Suppressor macrophage treated with lipopolysaccharide for 4 hours (primary cell): ENCODE measurements at regions not wholly inside any gene's neighbourhood (a gene's known extent, or its start where the extent isn't known, plus 50 kb on each side); places are given as distances from the start of the nearest gene placed in this dataset.

Source experiments
- DNase-seq: peaks from one replicate; pipeline ENCODE4 v3.0.0-alpha.2; 2020

DNA sequence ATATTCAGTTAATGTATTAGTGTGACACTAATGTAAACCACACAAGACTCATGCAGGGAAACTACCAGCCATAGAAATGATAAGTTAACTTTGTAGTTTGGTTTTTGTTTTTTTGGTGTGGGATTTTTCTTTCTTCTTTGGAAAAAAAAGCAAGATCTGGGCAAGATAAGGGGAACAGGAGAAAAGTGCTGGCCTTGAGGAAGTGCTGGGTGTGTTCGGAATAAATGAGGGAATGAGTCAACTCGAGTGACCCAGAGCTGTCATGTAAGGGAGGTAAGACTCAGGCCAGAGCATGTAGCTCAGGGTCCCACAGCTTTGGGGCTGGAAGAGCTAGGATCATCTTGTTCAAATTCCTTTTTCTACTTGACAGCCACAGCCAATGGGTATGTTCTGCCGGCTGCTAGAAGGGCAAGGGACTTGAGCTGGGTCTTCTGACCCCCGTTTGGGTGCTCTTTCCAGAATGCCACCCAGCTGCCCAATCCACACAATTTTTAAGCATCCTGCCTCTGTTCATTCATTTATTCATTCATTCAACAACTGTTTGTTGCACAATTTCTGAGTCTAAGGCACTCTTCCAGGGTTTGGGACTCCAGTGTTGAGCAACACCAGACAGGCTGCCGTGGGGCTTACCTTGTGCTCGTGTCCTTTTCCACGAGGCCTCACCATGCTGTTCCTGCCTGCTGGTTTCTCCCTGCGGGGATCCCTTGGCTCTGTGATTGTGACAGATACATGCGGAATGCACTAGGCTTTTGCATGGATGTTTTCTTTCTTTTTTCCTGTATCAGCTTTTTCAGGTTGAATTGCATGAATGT, 54.5 kb downstream of the CLDN34 start:
- DNase-seq = peak; percentile 34

DNA sequence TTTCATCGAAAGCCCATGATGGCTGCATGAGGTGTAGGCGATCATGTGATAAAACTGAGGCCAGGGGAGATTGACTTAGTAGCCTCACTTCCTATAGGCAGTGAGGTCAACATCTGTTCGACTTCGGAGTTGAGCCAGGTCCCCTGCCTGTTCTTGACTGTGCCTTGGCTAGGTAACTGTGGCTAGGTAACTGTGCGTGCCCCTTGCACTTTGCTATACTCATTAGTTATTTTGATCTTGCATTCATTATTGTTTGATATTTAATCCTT, 55.0 kb downstream of the CLDN34 start:
- DNase-seq = no peak

DNA sequence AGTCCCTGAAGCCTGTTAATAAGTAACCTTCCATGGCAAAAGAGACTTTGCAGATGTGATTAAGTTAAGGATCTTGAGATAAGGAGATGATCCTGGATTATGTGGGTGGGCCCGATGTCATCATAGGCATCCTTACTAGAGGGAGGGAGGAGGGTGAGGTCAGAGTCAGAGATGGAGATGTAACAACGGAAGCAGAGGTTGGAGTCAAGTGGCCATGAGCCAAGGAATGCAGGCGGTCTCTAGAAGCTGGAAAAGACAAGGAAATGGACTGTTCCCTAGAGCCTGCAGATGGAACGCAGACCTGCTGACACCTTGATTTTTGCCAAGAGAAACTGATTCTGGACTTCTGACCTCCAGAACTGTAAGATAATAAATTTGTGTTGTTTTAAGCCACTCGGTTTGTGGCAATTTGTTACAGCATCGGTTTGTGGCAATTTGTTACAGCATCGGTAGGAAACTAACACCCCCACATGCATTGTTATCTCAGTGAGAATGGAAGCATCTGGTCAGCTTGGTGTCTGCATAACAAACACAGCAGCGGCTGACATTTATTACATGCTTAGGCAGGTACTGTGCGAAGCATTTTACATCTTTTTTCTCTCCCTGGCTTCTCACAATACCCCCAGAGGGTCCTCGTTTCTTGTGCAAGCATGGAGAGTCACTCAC, 55.6 kb downstream of the CLDN34 start:
- DNase-seq = no peak

DNA sequence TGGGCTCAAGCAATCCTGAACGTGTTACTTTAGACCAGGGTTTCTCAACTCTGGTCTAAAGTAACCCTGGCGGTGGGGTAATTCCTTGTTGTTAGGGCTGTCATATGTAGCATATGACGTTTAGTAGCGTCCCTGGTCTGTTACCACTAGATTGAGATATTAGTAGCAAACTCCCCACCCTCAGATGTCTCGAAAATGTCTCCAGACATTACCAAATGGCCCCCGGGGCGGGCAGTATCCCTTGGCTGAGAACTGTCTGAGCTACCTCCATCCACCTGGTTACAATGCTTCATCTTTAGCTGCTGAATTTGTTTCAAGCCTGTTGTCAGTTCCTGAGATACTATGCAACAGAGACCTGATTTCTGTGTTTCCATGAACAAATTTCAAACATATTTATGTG, 56.7 kb downstream of the CLDN34 start:
- DNase-seq = no peak

DNA sequence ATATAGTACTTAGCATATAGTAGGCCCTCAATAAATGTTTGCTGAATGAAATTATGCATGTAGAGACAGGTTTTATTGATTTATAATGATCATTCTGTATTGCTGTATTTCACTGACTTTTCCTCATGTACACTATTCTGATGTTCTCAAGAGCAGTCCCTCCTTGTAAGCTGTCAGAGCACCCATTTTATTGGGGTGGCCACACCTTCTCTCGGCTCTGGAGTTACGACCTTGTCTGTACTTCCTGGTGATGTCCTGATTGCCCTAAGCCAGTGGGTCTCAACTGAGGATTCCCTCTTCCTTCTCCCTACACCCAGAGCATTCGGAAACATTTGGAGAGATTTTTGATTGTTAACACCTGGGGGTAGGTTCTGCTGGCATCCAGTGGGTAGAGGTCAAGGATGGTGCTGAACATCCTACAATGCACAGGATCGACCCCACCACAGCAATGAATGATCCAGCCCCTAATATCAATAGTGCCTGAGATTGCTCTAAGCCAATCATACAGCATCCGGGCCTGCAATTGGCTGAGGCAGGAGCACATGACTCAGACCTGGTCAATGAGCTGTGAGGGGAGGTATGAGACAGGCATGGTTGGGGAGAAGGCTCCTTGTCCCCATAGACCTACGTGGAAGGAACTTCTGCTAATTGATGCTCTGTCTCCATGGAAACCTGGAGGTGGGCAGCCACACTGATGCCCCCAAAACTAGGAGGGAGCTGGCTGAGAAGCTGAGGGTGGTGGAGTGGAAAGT, 58.8 kb downstream of the CLDN34 start:
- DNase-seq = no peak

DNA sequence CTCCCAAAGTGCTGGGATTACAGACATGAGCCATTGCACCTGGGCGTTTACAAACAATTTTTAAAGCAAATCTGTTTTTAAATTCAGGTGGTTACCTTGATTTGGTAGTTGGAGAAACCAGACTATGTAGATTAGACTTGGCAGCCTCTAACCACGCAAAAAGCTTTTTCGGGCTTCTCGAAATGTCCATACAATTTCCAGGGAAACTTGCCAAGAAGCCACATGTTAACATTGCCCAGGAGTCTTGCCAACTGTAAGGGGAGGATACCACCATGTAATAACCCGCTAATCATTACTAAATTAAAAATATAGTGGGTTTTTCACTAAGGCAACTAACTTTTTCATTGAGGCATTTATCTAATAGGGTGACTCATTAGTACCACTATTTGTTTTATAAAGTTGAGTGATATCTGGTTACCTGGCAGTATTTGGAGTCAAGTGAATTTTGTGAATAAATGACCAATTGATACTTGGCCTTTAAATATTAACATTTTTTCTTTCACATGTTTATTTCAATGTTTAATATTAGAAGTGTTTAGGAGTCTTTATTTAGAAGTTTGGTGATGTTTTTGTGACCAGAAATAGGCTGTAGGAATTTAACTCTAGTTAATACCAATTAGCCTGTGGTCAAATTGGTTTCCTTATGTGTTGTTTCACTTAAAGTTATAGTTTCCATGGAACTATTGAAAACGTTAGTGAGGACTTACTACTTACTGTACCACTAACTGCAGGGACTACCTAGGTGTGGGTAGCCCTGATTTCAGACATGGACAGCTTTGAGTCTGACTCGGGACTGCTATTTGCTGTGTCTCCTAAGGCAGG, 61.3 kb downstream of the CLDN34 start:
- no peak for DNase-seq

DNA sequence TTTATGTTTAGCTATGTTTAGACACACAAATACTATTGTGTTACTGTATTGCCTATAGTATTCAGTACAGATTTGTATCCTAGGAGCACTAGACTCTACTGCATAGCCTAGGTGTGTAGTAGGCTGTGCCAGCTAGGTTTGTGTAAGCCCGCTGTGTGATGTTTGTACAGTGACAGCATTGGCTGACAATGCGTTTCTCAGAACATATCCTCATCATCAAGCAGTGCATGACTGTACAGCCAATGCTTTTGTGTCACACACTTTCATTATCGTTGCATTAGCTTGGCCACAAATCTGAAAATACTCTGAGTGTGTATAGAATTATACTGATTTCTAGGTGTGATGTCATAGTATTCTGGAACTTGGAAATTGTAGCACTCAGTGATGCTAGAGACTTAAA, 63.4 kb downstream of the CLDN34 start:
- no peak for DNase-seq

DNA sequence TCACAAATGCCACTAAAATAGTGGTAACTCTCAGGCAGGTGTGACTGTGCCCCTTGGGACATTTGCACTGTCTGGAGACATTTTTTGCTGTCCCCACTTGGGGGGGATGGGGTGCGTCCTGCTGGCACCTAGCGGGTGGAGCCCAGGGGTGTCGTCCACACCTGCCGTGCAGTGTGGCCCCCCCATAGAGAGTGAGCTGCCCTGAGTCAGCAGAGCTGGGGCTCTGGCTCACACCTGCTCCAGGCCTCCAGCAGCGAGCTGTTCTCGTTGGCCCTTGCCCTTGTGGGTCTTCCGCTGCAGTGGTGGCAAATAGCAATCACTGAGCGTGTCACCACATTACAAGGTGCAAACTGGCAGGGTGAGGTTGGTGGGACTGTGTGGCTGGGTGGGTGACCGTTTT, 64.6 kb downstream of the CLDN34 start:
- DNase-seq = no peak

DNA sequence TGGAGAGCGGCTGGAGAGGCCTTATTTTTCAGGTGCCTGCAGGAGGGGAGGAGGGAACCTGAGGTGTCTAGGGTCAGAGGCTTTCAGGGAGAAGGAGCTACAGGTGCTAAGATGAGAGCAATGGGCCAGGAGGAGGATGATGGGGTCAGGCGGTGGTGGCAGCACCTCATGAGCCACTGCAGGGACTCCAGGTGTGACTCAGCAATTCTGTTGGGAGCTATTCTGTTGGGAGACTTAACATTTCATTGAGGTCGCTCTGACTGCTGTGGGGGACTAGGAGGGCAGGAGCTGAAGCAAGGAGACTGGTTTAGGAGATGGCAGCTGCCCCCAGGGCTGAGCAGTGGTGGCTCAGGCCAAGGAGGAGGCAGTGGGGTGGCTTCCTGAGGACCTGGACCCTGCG, 65.0 kb downstream of the CLDN34 start:
- no peak for DNase-seq

DNA sequence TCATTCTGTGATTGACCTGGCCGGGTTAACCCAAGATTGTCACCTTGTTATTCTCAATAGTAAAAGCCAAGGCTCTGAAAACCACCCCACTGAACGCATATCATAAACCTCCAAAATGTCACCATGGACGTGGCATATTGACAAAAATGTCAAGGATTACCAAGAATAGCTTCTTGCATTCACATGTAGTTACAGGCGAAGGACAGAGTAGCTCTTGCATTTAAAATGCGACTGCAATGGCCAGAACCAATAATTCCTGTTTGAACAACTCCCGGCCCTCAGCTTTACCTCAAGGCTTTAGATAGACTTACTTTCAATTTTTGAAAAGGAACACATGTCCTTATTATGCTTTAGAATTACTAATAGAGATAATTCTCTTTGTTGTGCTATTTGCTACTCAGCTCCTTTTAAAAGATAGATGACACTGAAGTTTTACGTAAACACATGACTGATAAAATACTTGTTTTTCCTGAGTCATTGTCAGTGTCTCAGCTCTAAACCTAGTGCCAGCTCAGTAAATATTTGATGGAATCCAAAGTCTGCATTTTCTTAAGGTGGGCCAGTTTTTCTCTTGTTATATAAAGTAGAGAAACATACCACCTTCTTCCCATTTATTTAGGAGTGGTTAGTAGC, 66.3 kb downstream of the CLDN34 start:
- DNase-seq = no peak

DNA sequence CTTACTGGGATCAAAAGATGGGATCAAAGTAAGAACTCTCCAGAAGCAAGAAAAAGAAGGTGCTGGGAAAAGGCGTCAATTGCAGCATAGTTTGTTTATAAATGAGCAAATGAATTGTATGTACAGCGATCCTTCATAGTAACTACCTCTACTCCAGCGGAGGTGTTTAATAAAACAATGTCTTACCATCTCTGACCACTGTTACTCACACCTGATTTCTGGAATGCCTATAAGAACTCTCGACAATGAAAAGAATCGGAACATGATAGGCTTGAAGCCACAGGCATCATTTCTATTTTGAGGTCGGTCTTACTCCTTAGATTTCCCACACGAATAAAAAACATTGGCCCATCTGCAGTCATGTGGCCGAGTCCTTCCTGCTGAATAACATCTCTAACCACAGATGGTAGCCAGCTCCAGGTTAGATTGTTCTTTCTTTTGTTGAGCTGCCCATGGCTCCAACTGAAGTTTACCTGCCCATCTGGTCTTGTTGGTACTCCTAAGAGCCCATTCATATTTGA, 67.6 kb downstream of the CLDN34 start:
- no peak for DNase-seq

DNA sequence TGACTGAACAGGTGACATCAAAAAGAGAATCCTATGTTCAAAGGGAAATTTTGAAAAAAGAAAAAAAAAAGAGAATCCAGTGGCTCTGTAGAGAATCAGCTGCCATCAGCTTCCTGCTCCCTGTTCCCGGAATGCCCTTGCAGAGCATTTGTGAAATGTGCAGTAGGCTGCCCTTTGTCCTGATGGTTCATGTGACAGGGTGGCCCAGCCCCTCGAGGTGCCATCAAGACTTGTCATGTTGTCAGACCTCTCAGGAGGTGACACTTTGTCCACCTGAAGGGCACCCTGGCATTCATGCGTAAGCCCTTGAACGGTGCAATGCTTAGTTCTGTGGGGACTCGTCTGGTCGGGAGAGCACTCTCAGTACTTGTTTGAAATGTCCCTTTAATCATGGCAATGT, 71.4 kb downstream of the CLDN34 start:
- DNase-seq = no peak

DNA sequence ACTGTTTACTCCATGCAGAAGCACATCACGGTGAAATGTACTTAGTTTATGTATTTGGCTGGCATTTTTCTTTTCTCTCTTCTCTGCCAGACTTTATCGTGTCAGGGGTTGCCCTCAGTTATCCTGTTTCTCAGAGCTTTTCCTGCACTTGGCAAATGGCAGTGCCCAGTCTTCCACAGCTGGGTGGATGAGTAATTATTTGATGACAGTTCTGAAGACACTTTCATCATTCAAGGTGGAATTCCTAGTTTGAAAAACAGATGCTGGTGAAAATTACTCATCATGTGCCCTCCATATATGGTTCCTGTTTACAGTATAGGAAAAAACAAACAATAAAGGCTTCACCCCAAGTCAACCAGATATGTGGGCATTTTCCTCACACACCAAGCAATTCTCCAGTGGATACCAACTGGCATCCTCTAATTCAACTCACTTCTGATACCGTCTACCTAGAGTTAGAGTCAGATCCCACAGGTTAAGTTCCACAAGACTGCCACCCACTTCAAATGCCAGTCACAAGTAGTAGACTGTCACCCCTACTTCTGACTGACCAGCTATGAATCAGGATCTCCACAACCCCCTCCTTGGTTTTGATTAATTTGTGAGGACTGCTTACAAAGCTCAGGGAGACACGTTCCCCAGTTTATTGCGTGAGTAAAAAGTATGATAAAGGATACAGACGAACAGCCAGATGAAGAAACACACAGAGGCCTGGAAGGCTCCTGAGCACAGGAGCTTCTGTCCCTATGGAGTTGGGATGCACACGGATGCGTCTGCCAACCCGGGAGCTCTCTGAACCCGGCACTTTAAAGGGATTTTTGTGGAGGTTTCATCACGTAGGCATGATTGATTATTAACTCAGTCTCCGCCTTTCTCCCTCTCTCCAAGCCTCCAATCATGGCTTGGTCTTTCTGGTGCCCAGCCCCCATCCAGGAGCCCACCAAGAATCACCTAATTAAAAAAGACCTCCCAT, 72.9 kb downstream of the CLDN34 start:
- DNase-seq = no peak

DNA sequence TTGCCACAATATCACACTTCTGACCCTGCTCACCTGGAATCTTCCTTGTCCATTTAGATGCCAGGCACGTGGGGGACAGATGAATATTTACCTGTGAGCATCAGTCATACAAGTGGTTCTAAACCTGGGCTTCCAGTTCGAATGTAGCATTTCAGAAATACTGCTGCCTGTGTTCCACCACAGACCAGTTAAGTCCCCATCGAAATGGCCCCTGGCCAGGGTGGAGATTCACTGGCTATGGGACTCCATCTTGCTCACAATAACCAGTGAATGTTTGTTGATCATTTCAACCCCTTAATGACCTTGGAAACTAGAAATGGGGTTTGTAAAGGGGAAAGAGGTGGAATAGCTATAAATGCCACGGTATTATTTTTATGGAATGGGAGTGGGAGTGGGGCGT, 73.8 kb downstream of the CLDN34 start:
- no peak for DNase-seq

DNA sequence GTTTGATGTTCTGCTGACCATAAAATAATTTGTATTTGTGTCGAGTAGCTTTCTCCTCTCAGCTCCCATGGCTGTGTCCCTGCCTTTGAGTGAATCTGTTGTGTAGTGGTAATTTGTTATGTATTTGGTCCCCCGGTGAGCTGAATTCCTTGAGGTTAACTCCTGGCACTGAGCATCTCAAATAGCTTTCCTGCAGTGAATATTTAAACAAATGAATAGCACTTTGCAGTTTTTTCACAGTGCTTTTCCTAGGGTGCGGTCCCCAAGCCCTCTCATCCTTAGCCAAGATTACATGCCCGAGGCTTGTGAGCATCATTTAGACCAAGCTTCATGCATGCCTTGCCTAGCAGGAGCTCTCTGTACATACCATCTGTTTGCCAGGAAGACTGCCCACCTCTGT, 74.2 kb downstream of the CLDN34 start:
- DNase-seq = no peak

DNA sequence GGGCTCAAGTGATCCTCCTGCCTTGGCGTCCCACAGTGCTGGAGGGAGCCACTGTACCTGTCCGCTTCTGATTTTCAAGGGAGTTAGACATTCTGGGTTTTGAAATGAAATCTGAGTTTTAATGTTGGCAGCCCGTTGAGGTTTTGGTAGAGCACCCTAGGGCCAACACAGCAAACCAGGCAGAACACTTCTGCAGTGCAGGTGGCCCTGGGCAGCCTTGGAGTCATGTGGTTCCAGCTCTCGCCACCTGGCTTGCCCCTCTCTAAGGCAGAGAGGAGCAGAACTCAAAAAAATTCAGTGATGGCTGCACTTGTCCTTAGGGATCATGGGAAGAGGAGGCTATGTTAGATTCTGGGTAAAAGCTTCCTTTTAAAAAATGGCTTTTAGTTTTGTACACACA, 74.9 kb downstream of the CLDN34 start:
- DNase-seq = no peak

DNA sequence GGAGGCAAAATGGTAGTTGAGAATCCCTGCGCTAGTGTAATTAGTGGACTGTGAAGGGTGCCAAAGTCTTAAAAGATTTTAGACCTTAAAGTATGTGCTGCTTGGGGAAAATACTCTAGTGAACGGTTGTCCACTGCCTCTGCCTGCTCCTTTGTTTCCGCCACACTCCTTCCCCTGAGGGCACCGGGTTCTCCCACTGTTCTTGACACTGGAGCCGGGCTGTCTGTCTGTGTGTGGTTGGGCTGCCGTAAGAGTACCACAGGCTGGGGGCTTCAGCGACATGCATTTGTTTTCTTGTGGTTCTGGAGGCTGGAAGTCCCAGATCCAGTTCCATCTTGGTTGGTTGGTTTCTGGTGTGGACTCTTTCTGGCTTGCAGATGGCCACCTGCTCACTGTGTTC, 76.2 kb downstream of the CLDN34 start:
- DNase-seq = no peak

DNA sequence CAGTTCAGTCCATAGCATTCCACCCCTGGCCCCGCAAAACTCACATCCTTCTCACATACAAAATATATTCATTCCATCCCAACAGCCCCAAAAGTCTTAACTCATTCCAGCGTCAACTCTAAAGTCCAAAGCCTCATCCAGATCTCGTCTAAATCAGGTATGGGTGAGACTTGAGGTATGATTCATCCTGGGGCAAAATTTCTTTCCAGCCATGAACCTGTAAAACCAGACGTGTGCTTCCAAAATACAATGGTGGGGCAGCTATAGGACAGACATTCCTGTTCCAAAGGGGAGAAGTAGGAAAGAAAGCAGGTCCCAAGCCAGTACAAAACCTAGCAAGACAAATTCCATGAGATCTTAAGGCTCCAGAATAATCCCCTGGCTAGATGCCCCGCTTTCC, 76.9 kb downstream of the CLDN34 start:
- DNase-seq = no peak

DNA sequence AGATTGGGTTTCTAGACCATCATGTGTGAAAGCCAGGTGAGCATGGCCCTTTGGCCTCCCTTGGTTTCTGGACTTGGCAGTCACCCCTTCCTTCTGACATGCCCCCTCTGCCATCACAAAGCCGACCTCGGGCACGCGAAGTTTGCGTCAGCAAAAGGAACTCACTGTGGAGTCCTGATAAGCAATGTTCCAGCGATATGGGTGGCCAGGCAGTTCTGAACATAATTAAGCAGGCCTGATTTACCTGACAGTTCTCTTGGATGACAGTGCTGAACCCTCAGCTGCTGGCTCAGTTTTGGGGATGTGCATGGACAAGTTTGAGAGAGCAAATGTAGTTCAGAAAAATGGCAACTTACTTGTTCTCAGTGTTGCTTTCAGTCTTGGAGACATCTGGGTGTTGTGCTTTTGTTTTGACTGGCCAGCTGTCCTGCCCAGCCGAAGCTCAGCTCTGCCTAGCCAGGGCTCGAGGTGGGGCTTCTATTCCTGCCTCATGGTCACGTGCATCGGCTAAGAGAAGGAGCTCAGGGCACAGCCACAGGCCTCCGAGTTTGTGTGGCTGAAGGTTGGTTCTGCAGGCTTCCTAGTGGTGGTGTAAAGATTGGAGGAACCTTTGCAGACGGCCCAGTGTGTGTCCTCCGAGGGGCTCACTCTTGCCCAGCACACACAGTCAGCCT, 78.3 kb downstream of the CLDN34 start:
- DNase-seq = no peak

DNA sequence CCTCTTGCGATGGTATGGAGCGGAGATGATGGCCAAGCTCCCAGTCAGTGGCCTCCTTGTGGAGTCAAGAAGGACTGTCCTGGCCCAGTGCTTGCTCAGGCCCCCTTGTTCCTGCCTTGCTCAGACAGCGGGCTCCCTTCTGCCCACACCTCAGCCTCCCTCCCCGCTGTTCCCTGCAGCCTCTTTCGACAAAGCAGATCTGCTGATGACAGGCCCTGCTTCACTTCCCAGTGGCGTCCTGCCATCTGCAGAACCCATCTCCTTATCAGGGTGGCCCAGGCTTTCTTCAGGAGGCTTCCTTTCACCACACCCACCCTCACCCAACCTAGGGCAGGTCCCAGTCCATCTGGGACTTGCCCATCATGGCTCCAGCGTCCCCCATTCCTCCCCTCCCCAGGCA, 80.0 kb downstream of the CLDN34 start:
- no peak for DNase-seq

DNA sequence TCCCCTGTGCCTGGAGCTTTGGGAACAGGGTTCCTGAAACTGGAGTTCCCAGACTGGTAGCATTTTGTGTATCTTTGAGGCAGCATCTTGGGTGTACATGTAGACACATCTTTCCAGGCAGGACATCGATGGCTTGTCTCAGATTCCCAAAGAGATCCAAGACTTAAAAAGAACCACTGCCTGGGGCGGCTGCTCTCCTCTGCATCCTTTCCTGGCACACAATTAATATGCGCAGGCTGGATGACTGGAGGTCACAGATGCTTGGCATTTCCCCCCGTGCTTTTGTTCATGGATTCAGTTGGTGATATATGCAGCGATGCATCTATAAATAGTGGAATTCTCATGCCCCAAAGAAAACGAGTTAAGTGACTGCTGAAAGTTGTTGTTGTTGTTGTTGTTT, 80.5 kb downstream of the CLDN34 start:
- no peak for DNase-seq
